Stimulated activated CD4-positive, alpha-beta T cell treated with anti-CD3 and anti-CD28 coated beads, Interleukin-2, amount 100 ng/mL, for 4 hours (primary cell): ENCODE measurements at regions not wholly inside any gene's neighbourhood (a gene's known extent, or its start where the extent isn't known, plus 50 kb on each side); places are given as distances from the start of the nearest gene placed in this dataset.
"Not testable (repeated sequence)": the region's sequence is repeated elsewhere in the genome, so short reads cannot be mapped to it uniquely, and the experiment has no call there.

Experiments
- DNase-seq: peaks from one replicate; pipeline ENCODE4 v3.0.0-alpha.2; 2020; ENCODE audit warnings: low read depth

DNA sequence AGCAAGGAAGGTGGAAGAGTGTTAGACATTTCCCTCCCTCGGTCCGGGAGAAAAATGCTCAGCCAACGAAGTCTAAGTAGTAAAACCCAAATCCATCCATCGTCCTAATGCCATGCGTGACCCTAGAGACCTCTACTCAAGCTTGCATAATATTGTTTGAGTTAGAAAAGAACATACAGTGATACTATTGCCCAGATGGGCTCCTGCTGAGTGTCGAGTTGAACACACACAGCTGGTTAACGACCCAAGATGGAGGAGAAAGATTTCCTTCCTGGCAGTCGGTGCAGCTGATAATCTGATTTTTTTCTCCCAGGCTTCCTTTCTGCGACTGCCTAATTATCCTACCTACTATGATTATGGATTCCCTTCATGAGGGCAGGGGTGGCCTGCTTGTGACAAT is 164.4 kb upstream of the KCNG1 start:
- DNase-seq: no peak

DNA sequence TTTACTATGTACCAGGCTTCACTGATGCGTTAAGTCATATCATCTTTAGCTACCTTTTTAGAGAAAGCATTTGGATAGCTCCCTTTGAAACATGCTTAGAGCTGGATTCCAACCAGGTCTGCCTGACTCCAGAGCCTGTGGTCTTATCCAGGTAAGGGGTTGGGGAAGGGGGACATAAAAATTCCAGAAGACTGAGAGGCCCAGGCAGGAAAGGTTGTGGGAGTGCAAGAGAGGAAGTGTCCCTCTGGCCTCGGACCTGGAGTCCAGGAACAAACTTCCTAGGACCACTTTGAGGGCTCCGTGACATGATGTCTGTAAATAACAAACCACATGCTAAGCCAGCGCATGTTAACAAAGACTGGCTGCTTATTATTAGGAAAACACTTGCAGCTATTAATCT is 163.0 kb upstream of the KCNG1 start:
- DNase-seq: no peak

GRCh38 chr20:51185277-51185676 is 162.4 kb upstream of the KCNG1 start:
- DNase-seq: no peak

- DNase-seq: no peak
These were observed 161.4 kb upstream of the KCNG1 start for GRCh38 chr20:51184289-51184688.

GRCh38 chr20:51183451-51183850 is 160.5 kb upstream of the KCNG1 start:
- DNase-seq: no peak

GRCh38 chr20:51182571-51182970 is 159.7 kb upstream of the KCNG1 start:
- DNase-seq: no peak

GRCh38 chr20:51178153-51178552 is 155.2 kb upstream of the KCNG1 start:
- DNase-seq: no peak

DNA sequence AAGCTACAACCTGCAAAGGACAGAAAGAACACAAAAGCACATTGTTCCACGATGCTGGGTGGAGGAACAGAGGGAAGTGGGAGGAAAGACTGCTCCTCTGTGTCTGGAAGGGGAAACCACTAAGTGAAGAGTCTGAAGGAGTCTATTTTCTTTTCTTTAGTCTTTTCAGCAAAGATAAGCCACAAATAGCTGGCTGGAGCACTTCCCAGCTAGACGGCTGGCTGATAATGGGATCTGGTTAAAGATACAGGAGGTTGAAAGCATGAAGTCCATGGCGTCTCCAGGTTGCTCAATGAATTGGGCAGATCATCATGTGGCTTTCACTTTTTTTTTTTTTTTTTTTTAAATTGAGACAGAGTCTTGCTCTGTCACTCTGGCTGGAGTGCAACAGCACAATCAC is 154.0 kb upstream of the KCNG1 start:
- DNase-seq: no peak

DNA sequence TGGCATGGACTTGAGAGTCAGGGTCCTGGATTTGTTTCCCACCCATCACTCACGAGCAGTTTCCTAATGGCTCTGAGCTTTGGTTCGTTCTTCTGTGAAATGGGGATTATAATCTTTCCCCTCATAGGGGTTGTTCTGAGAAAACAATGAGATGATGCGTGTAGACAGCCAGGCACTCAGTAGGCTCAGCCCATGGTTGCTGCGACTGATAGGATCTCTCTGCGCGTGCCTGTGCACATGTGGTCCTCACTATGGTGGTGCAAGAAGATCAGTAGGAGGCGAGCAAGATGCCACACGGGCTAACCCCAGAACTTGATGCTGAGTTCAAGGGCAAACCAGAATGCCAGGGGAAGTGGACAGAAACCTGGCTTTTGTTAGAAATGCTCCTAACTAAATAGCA is 153.5 kb upstream of the KCNG1 start:
- DNase-seq: no peak

DNA sequence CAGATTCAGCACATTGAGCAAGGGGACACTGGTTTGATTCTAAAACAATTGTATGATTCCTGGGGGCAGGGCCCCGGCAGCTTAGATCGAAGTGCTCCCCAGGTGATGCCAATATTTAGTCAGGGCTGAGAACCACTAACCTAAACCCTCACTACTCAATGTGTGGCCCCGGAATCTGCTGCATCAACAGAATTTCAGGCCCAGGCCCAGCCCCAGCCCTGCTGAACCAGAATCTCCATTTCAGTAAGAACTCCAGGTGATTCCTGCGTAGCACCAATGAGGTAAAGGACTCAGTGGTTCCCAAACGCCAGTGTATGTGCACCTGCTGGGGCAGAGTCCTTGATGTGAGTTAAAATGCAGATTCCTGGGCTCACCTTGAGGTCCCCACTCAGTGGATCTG is 152.8 kb upstream of the KCNG1 start:
- DNase-seq: no peak

GRCh38 chr20:51175156-51175555 is 152.2 kb upstream of the KCNG1 start:
- DNase-seq: no peak

DNA sequence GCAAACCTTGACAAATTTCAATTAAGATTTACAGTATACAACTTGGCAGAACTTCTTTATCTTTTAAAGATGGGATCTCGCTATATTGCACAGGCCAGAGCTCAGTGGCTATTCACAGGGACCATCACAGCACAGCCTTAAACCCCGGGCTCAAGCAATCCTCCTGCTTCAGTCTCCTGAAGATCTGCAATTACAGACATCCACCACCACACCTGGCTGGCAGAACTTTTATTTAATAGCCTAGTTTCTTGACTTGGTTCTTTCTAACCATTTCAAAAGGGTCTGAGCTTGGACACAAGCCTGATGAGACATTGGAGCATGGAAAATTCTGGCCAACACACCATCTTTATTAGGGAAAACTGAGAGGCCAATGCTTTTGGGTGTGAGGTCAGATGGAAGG is 151.6 kb upstream of the KCNG1 start:
- no peak for DNase-seq

GRCh38 chr20:51172558-51173428 is 149.9 kb upstream of the KCNG1 start:
- no peak for DNase-seq

DNA sequence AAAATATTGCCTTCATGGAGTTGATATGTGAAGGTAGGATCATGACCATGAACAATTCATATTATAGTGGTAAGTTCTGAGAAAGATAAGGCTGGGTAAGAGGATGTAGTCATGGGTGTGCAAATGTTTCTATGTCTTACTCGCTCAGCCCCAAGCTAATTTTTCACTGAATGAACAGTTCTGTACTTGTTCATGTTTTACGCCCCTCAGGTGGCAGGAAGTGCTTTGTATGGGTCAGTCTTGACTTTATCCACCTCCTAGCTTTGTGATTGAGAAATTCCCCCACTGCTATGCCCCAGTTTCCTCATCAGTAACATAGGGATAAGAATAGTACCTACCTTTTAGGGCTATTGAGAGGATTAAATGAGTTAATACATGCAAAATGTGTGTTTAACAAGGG is 148.2 kb upstream of the KCNG1 start:
- DNase-seq: no peak

DNA sequence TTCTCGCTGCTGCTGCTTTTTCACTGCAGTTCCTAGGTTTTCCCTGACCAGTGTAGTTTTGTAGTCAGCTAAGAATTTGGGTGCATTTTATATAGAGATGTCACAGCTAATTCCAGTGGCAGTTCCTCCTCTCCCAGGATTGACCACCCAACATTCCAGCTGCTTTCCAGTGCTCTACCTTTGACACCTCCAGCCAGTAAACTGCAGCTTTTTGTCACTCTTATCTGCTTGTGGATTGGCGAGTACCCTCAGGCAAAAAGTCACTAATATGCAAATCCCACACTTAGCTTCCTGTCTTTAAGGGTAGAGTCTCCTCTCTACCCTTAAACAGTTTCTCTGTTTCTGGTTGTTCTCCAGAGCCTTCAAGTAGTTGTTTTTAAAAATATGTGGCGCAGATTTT is 146.9 kb upstream of the KCNG1 start:
- no peak for DNase-seq

DNA sequence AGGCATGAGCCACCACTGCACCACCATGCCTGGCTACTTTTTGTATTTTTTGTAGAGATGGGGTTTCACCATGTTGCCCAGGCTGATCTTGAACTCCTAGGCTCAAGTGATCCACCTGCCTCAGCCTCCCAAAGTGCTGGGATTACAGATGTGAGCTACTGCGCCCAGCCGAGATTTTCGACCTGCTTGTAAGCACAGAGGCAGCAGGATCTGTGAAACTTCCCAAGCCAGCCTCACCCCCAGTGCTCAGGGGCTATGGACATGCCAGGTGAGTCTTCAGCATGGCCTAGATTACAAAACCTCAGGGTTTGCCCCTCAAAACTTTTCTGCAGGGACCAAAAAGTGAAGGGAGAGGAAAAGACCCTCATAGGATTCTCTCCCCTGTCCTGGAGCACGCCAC is 145.0 kb upstream of the KCNG1 start:
- not testable (repeated sequence) for DNase-seq

GRCh38 chr20:51166489-51166888 is 143.6 kb upstream of the KCNG1 start:
- no peak for DNase-seq

DNA sequence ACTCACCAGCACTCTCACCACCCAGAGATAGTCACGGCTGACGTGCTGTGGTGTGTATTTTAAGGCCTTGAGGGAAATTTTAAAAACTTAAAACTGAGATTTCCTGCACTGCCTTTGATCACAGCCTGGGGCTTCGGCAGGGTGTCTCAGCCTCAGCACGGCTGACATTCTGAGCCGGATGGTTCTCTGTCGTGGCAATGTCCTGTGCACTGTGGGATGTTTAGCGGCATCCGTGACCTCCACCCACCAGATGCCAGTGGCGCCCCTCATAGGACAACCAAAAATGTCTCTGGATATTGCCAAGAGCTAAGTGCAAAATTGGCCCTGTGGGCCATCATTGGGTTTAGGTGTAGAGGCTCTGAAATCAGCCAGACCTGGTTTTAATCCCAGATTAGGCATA is 142.2 kb upstream of the KCNG1 start:
- no peak for DNase-seq

GRCh38 chr20:51164731-51165130 is 141.8 kb upstream of the KCNG1 start:
- no peak for DNase-seq

- no peak for DNase-seq
These were observed 141.2 kb upstream of the KCNG1 start for GRCh38 chr20:51163996-51164600.

GRCh38 chr20:51162015-51162414 is 139.1 kb upstream of the KCNG1 start:
- no peak for DNase-seq

GRCh38 chr20:51160821-51161220 is 137.9 kb upstream of the KCNG1 start:
- DNase-seq: no peak

DNA sequence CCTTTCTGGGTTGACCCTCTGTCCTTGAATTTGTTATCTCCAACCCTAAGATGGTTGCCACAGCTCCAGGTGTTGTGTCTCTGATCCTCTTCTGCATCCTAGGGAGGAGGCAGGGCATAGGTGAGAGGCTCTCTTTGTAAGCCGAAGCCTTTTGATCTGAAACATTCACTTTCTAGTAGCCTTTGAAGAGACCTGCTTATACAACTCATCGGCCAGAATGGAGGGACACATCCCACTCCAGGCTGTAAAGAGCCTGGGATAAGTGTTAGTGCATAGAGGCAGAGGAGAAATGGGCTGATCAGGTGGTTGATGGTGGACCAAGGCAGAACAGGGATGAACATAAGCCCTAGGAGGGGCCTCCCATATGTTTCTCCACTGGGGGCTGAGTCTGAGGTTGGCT is 137.1 kb upstream of the KCNG1 start:
- no peak for DNase-seq

GRCh38 chr20:51159303-51159702 is 136.4 kb upstream of the KCNG1 start:
- DNase-seq: no peak
